Sigmoid colon (tissue), 4 donors: ENCODE measurements at regions not wholly inside any gene's neighbourhood (a gene's known extent, or its start where the extent isn't known, plus 50 kb on each side); places are given as distances from the start of the nearest gene placed in this dataset.

Source experiments
- CTCF ChIP-seq, 4 experiments: fragments of 450-650 bp in 3 of 4; fragments of 200-600 bp in 1 of 4; IDR thresholded peaks; one replicate each; pipeline ENCODE4 v1.5.1; 2016 to 2019; ENCODE audit warnings: antibody characterized with exemption in 4 of 4, mild to moderate bottlenecking in 3 of 4, moderate library complexity in 2 of 4
- EP300 ChIP-seq, 4 donors: sonication (generic); formaldehyde crosslinking; IDR thresholded peaks; one replicate each; pipeline ENCODE4 v1.6.1; 2017; ENCODE audit warnings: antibody characterized with exemption in 4 of 4
- POLR2A ChIP-seq, 2 donors: fragments of 450-650 bp; IDR thresholded peaks; one replicate each; pipeline ENCODE4 v1.6.1; 2016; ENCODE audit warnings: antibody characterized with exemption in 2 of 2, mild to moderate bottlenecking in 2 of 2, moderate library complexity in 2 of 2
- POLR2AphosphoS5 ChIP-seq, 4 donors: sonication (generic); formaldehyde crosslinking; IDR thresholded peaks; one replicate each; pipeline ENCODE4 v1.6.1; 2017; ENCODE audit warnings: antibody characterized with exemption in 4 of 4

- TF ChIP-seq POLR2A (IDR thresholded peaks at IDR 0.05) (no peak), CTCF (IDR thresholded peaks at IDR 0.05) (no peak), POLR2AphosphoS5 (IDR thresholded peaks at IDR 0.05) (no peak), EP300 (IDR thresholded peaks at IDR 0.05) (no peak)
Measured at GRCh38 chr16:79407005-79407404, 193.5 kb downstream of the MAF start.
